ENCODE measurements at regions not wholly inside any gene's neighbourhood (a gene's known extent, or its start where the extent isn't known, plus 50 kb on each side); places are given as distances from the start of the nearest gene placed in this dataset.

DNA sequence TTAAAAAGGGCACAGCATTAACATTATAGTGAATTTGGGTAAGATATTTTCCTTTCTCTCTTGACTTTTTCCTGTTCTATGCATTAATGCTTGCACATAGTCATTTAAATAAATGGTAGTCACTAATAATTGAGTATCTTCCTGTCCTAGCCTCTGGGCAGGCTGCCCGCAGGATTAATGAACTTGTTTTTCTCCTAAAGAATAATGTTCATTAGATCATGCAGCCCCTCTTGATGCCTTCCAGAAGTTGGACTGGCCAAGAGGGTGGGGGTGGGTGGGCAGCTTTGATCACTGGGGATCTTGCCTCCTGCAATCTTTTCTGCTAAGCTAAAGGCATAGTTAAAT lies 514.5 kb upstream of the CDH2 start:
- no peak overlapping the region for H3K9ac ChIP-seq (ENCODE audit: low read depth in 2 of 2, low read length in 2 of 2)
- intact Hi-C loops (cut with DNase I): no loop called here
- H3K36me3 ChIP-seq: no peaks in the 10 kb centered on the region
- DNase-seq: no peak
- no peak overlapping the region for H3K27ac ChIP-seq
- TF ChIP-seq, protein P1, sequence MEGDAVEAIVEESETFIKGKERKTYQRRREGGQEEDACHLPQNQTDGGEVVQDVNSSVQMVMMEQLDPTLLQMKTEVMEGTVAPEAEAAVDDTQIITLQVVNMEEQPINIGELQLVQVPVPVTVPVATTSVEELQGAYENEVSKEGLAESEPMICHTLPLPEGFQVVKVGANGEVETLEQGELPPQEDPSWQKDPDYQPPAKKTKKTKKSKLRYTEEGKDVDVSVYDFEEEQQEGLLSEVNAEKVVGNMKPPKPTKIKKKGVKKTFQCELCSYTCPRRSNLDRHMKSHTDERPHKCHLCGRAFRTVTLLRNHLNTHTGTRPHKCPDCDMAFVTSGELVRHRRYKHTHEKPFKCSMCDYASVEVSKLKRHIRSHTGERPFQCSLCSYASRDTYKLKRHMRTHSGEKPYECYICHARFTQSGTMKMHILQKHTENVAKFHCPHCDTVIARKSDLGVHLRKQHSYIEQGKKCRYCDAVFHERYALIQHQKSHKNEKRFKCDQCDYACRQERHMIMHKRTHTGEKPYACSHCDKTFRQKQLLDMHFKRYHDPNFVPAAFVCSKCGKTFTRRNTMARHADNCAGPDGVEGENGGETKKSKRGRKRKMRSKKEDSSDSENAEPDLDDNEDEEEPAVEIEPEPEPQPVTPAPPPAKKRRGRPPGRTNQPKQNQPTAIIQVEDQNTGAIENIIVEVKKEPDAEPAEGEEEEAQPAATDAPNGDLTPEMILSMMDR (IDR thresholded peaks at IDR 0.05): no peak
- no peaks in the 10 kb centered on the region for H3K9me3 ChIP-seq
- no peak overlapping the region for H3K4me3 ChIP-seq
- H3K27me3 ChIP-seq: no peaks in the 10 kb centered on the region
- no peaks in the 10 kb centered on the region for H3K4me1 ChIP-seq

DNA sequence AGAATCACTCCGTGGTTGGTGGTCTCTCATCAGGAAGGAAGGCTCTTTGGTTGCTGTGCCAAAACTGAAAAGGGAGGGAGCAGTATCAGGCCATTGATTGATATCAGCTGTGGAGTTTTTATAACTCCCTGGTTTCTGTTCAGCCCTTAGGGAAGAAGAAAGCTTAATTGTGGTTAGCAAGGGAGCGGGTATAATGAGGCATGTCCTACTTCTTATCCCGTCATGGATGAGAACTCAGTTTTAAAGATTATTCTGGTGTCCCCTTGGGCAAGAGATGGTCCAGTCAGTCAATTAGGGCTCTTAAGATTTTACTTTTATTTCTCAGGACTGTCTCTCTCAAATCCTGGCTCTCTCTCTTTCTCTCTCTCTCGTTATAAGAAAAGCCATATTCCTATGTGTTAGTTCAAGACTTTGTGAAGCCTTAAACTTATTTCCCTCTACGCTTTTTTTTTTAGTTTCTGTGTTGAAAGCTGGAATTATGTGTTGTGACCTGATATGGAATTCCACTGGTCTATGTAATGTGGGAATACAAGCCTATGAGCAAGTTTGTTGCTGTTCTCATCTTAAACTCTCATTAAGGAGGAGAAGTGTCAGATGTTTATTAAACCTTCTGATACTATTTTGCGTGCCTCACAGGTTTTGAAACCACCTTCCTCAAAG lies 514.0 kb upstream of the CDH2 start:
- no peak overlapping the region for H3K27ac ChIP-seq
- no peaks in the 10 kb centered on the region for H3K27me3 ChIP-seq
- TF ChIP-seq, protein P1 (IDR thresholded peaks at IDR 0.05): no peak
- H3K36me3 ChIP-seq: no peaks in the 10 kb centered on the region
- H3K4me3 ChIP-seq: no peak overlapping the region
- intact Hi-C loops (cut with DNase I): no loop called here
- no peak overlapping the region for H3K9ac ChIP-seq (ENCODE audit: low read depth in 2 of 2, low read length in 2 of 2)
- no peaks in the 10 kb centered on the region for H3K4me1 ChIP-seq
- DNase-seq: no peak
- H3K9me3 ChIP-seq: no peaks in the 10 kb centered on the region

DNA sequence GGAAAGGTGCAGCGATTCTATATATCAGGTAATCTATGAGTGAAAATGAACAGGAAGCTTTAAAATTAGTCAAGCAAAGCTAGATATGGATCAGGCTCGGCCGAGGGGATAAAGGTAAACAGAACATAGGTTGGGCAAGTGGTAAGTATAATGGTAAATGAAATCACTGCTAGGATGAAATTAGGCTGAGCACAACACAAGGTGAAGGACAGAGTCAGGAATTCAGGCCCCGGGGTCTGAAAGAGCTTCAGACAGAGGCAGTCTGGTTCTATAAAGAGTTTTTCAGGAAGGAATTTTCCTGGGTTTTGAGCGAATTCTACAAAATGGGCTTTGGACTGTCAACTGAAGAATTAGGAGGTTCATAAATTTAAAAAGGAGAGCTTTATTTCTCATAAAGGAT lies 513.2 kb upstream of the CDH2 start:
- Histone ChIP-seq H3K9ac (ENCODE audit: low read depth in 2 of 2, low read length in 2 of 2) (no peak overlapping the region), H3K4me3 (no peak overlapping the region), H3K27ac (no peak overlapping the region), H3K9me3 (no peaks in the 10 kb centered on the region), H3K4me1 (no peaks in the 10 kb centered on the region), H3K27me3 (no peaks in the 10 kb centered on the region), H3K36me3 (no peaks in the 10 kb centered on the region)
- TF ChIP-seq, protein P1 (IDR thresholded peaks at IDR 0.05): no peak
- intact Hi-C loops (cut with DNase I): no loop called here
- DNase-seq: no peak

DNA sequence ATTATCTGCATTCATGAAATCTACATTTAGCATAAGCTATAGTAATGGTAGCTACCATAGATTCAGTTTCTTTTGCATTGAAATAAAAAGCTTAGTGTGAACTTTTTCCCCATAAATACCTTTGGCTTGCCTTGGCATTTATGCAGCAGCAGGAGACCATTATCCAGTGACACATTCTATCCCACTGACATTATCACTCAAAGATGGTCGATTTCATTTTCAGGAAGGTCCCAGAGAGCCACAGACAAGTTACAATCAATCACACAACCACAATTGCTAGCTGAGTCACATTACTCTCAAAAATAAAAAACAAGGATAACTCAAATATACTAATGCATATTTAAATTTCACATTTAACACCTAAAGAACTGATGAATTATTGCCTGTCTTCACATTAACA lies 512.7 kb upstream of the CDH2 start:
- intact Hi-C loops (cut with DNase I): no loop called here

DNA sequence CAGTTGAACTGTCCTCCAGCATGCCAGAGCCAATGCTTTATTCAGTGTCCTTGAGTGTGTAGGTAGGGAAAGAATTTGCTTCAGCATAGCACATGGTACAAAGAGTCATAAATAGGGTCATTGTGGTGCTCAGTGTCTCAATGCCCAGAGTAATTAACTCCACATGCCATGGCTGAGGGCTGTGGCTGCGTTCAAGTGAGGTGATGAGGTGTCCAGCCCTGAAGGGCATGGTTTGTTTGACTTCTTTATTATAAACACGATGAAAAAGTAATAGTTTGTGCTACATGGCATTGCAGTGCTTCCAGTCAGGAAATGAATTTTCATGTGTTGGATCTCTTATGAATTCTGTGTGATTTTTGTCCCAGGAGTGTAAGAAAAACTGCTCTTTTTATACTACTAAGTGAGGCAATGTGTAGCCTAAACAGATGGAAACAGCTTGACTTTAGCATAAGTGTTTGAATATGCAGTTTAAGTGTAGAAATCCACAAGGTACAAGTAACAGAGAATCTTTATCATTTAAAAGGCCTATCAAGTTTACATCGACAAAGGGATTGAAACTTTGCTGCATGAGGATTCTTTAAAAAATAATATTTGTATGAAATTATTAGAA lies 507.9 kb upstream of the CDH2 start:
- Histone ChIP-seq H3K4me1 (no peaks in the 10 kb centered on the region), H3K36me3 (no peaks in the 10 kb centered on the region), H3K4me3 (no peak overlapping the region), H3K27ac (no peak overlapping the region), H3K27me3 (no peaks in the 10 kb centered on the region), H3K9ac (ENCODE audit: low read depth in 2 of 2, low read length in 2 of 2) (no peak overlapping the region), H3K9me3 (no peaks in the 10 kb centered on the region)
- TF ChIP-seq, protein P1 (IDR thresholded peaks at IDR 0.05): no peak
- intact Hi-C loops (cut with DNase I): no loop called here
- DNase-seq: no peak

More for the DNA sequence above, 512.7 kb upstream of the CDH2 start:
- H3K9ac ChIP-seq (ENCODE audit: low read depth in 2 of 2, low read length in 2 of 2): no peak overlapping the region
- DNase-seq: no peak
- H3K4me1 ChIP-seq: no peaks in the 10 kb centered on the region
- H3K36me3 ChIP-seq: no peaks in the 10 kb centered on the region
- H3K27ac ChIP-seq: no peak overlapping the region
- H3K27me3 ChIP-seq: no peaks in the 10 kb centered on the region
- no peaks in the 10 kb centered on the region for H3K9me3 ChIP-seq
- TF ChIP-seq, protein P1 (IDR thresholded peaks at IDR 0.05): no peak
- no peak overlapping the region for H3K4me3 ChIP-seq

Data from colonic mucosa (tissue), 4 donors.